OCI-LY3 (cell line): ENCODE measurements at regions not wholly inside any gene's neighbourhood (a gene's known extent, or its start where the extent isn't known, plus 50 kb on each side); places are given as distances from the start of the nearest gene placed in this dataset.

Source experiments
- EZH2phosphoT487 ChIP-seq: fragments of 200-600 bp; shearing (Covaris generic); IDR thresholded peaks from 2 replicates; pipeline ENCODE4 v1.6.1; 2018; ENCODE audit warnings: antibody characterized with exemption, mixed run types, low read depth
- TF ChIP-seq, protein P1 (sequence below): fragments of 200-600, 300-600 bp; sonication (generic); IDR thresholded peaks from 2 replicates; pipeline ENCODE4 v1.5.1; 2014; ENCODE audit warnings: antibody characterized with exemption, low read length, low read depth

DNA sequence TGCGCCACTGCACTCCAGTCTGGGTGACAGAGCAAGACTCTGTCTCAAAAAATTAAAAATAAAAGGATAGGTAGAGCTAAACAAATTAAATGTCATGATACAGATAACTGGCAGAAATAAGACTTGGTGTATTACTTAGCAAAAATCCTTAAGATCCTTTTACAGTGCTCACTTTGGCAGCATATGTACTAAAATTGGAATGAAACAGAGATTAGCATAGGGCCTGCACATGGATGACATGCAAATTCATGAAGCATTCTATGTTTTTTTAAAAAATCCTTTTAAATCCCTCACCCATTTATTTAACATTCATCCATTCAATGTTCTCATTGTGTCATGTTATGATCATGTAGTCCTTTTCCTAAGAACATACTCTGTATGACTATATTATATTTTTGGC is 528.8 kb downstream of the CD83 start:
- TF ChIP-seq, protein P1, sequence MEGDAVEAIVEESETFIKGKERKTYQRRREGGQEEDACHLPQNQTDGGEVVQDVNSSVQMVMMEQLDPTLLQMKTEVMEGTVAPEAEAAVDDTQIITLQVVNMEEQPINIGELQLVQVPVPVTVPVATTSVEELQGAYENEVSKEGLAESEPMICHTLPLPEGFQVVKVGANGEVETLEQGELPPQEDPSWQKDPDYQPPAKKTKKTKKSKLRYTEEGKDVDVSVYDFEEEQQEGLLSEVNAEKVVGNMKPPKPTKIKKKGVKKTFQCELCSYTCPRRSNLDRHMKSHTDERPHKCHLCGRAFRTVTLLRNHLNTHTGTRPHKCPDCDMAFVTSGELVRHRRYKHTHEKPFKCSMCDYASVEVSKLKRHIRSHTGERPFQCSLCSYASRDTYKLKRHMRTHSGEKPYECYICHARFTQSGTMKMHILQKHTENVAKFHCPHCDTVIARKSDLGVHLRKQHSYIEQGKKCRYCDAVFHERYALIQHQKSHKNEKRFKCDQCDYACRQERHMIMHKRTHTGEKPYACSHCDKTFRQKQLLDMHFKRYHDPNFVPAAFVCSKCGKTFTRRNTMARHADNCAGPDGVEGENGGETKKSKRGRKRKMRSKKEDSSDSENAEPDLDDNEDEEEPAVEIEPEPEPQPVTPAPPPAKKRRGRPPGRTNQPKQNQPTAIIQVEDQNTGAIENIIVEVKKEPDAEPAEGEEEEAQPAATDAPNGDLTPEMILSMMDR = no peak
- no peak for TF ChIP-seq EZH2phosphoT487
